Upper lobe of left lung (tissue), 6 donors: ENCODE measurements at regions not wholly inside any gene's neighbourhood (a gene's known extent, or its start where the extent isn't known, plus 50 kb on each side); places are given as distances from the start of the nearest gene placed in this dataset.

Source experiments
- ATAC-seq, 2 donors: fragments of 200-7000 bp; cut with Tn5 transposase; one replicate each; pipeline ENCODE4 v1.9.1; 2022; ENCODE audit warnings: mild to moderate bottlenecking in 2 of 2, moderate library complexity in 2 of 2; ENCODE audit not compliant: low FRiP score in 2 of 2
- DNase-seq, 2 donors: peaks; one replicate each; pipeline ENCODE4 v3.0.0-alpha.2; 2019 to 2020
- H3K27ac ChIP-seq, 4 donors: fragments of 200-600 bp; sonication (generic); one replicate each; pipeline ENCODE4 v1.5.1; 2016 to 2019
- H3K27me3 ChIP-seq, 4 donors: fragments of 200-600 bp; sonication (generic); one replicate each; pipeline ENCODE4 v1.5.1; 2017 to 2019
- H3K36me3 ChIP-seq, 4 donors: fragments of 200-600 bp; sonication (generic); one replicate each; pipeline ENCODE4 v1.5.1; 2016 to 2019
- H3K4me1 ChIP-seq, 4 donors: fragments of 200-600 bp; sonication (generic); one replicate each; pipeline ENCODE4 v1.5.1; 2018 to 2019
- H3K4me3 ChIP-seq, 4 donors: fragments of 200-600 bp; sonication (generic); one replicate each; pipeline ENCODE4 v1.5.1; 2017 to 2019; ENCODE audit warnings: mild to moderate bottlenecking in 2 of 4, moderate library complexity in 1 of 4
- H3K9me3 ChIP-seq, 4 donors: fragments of 200-600 bp; sonication (generic); one replicate each; pipeline ENCODE4 v1.5.1; 2018 to 2019
- EP300 ChIP-seq, 4 donors: sonication (generic); formaldehyde crosslinking; IDR thresholded peaks; one replicate each; pipeline ENCODE4 v1.5.1; 2017; ENCODE audit warnings: antibody characterized with exemption in 4 of 4, control low read depth in 2 of 4
- POLR2A ChIP-seq, 4 donors: fragments of 450-650 bp; IDR thresholded peaks; one replicate each; pipeline ENCODE4 v1.5.1; 2016 to 2017; ENCODE audit warnings: antibody characterized with exemption in 4 of 4, mild to moderate bottlenecking in 2 of 4
- POLR2AphosphoS5 ChIP-seq, 2 donors: sonication (generic); formaldehyde crosslinking; IDR thresholded peaks; one replicate each; pipeline ENCODE4 v1.5.1; 2017; ENCODE audit warnings: antibody characterized with exemption in 2 of 2
- WGBS, 2 donors: methylation state at CpG; one replicate each; pipeline ENCODE4 v1.1.5; 2017 to 2018; 5-methylcytosine and 5-hydroxymethylcytosine counted together
- TF ChIP-seq, protein P1 (sequence below), 6 experiments: fragments of 450-650 bp in 4 of 6; fragments of 200-600 bp in 2 of 6; sonication (generic) in 2 of 6; IDR thresholded peaks; one replicate each; pipeline ENCODE4 v1.5.1; 2016 to 2019; ENCODE audit warnings: antibody characterized with exemption in 6 of 6
- donor health status: DM: no; HTN: no; CAD: no; lungs with moderate emphysema.
- donor health status: DM: no; HTN: yes; CAD: no; lungs with severe emphysema.

DNA sequence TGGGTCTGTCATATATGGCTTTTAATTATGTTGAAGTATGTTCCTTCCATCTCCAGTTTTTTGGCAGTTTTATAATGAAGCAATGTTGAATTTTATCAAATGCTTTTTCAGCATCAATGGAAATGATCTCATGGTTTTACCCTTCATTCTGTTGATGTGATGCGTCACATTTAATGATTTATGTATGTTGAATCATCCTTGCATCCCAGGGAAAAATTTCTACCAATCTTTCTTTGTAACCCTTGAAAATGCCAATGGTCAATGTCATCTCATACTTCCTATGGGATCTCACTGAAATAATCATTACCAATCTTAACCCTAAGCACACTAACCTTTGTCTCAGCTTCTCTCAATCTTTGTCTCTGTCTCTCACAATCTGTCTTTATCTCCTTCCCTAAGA, 1004.0 kb downstream of the KCNT2 start:
- Histone ChIP-seq H3K27me3 (no peaks in the 10 kb centered on the region), H3K4me3 (no peak overlapping the region), H3K9me3 (no peaks in the 10 kb centered on the region), H3K27ac (no peak overlapping the region), H3K36me3 (no peaks in the 10 kb centered on the region), H3K4me1 (no peaks in the 10 kb centered on the region)
- ATAC-seq = no peak
- DNase-seq = no peak
- TF ChIP-seq POLR2A (IDR thresholded peaks at IDR 0.05) = no peak
- no peak for TF ChIP-seq EP300 (IDR thresholded peaks at IDR 0.05)
- no peak for TF ChIP-seq POLR2AphosphoS5 (IDR thresholded peaks at IDR 0.05)
- TF ChIP-seq, protein P1, sequence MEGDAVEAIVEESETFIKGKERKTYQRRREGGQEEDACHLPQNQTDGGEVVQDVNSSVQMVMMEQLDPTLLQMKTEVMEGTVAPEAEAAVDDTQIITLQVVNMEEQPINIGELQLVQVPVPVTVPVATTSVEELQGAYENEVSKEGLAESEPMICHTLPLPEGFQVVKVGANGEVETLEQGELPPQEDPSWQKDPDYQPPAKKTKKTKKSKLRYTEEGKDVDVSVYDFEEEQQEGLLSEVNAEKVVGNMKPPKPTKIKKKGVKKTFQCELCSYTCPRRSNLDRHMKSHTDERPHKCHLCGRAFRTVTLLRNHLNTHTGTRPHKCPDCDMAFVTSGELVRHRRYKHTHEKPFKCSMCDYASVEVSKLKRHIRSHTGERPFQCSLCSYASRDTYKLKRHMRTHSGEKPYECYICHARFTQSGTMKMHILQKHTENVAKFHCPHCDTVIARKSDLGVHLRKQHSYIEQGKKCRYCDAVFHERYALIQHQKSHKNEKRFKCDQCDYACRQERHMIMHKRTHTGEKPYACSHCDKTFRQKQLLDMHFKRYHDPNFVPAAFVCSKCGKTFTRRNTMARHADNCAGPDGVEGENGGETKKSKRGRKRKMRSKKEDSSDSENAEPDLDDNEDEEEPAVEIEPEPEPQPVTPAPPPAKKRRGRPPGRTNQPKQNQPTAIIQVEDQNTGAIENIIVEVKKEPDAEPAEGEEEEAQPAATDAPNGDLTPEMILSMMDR (IDR thresholded peaks at IDR 0.05) = no peak
- 82 to 89% methylated on average over 1 of the region's 1 CpG for WGBS, 2 donors

DNA sequence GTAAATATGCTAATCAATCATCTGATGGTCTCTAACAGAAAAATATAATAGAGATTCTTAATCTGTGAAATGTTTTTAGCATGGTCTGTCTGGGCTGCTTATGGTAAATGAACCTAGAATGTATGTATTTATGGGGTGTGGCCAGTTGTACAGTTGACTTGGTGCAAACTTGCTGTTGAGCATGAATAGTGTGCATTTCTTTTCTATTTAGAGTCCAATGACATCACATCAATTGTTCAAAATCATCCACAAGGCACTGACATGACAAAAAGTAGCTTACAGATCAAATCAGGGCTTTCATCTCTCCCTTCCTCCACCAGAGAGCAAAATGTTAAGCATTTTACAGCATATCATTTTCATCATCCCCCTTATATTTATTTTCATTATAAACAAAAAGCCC, 1010.3 kb downstream of the KCNT2 start:
- Histone ChIP-seq H3K4me3 (no peak overlapping the region), H3K27me3 (no peaks in the 10 kb centered on the region), H3K27ac (no peak overlapping the region), H3K4me1 (no peaks in the 10 kb centered on the region), H3K36me3 (no peaks in the 10 kb centered on the region), H3K9me3 (no peaks in the 10 kb centered on the region)
- no peak for ATAC-seq
- no peak for DNase-seq
- no peak for TF ChIP-seq POLR2A (IDR thresholded peaks at IDR 0.05)
- TF ChIP-seq POLR2AphosphoS5 (IDR thresholded peaks at IDR 0.05) = no peak
- no peak for TF ChIP-seq EP300 (IDR thresholded peaks at IDR 0.05)
- TF ChIP-seq, protein P1 (IDR thresholded peaks at IDR 0.05) = no peak

DNA sequence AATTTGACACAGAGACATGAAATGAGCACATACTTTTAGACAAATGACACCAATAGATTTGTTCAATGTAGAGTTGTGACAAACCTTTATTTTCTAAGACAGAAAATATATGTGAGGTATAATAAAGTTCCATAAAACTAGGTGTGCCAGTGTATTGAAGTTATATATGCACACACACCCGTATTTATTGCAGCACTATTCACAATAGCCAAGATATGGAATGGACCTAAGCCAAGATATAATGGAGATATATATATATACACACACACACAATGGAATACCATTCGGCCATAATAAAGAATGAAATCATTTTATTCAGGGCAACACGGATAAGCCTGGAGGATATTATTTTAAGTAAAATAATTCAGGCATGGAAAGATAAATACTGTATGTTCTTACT, 1013.5 kb downstream of the KCNT2 start:
- Histone ChIP-seq H3K27me3 (no peaks in the 10 kb centered on the region), H3K4me1 (no peaks in the 10 kb centered on the region), H3K27ac (no peak overlapping the region), H3K9me3 (no peaks in the 10 kb centered on the region), H3K36me3 (no peaks in the 10 kb centered on the region), H3K4me3 (no peak overlapping the region)
- DNase-seq (no peak), ATAC-seq (no peak)
- 78 to 80% methylated on average over 3 of the region's 3 CpGs for WGBS, 2 donors
- no peak for TF ChIP-seq EP300 (IDR thresholded peaks at IDR 0.05)
- no peak for TF ChIP-seq POLR2A (IDR thresholded peaks at IDR 0.05)
- no peak for TF ChIP-seq POLR2AphosphoS5 (IDR thresholded peaks at IDR 0.05)
- TF ChIP-seq, protein P1 (IDR thresholded peaks at IDR 0.05) = no peak

DNA sequence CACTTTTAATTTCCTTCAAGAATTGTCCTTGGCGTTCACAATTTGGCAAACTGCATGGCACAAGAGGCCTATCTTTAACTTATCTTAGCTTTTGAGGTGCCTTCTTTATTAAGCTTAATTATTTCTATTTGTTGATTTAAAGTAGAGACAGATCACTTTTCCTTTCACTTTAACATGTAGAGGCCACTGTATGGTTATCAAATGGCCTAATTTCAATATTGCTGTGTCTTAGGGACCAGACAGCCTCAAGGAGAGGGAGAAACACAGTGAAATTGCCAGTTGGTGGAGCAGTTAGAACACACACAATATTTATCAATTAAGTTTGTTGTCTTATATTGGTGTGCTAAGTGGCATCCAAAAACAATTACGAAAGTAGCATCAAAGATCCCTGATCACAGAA, 1013.9 kb downstream of the KCNT2 start:
- ATAC-seq = no peak

More for the DNA sequence above, 1013.9 kb downstream of the KCNT2 start:
- 76 to 85% methylated on average over 2 of the region's 2 CpGs for WGBS, 2 donors
- H3K27me3 ChIP-seq = no peaks in the 10 kb centered on the region
- no peaks in the 10 kb centered on the region for H3K9me3 ChIP-seq
- no peak overlapping the region for H3K4me3 ChIP-seq
- TF ChIP-seq, protein P1 (IDR thresholded peaks at IDR 0.05) = no peak
- no peak for TF ChIP-seq EP300 (IDR thresholded peaks at IDR 0.05)
- TF ChIP-seq POLR2A (IDR thresholded peaks at IDR 0.05) = no peak
- no peak for TF ChIP-seq POLR2AphosphoS5 (IDR thresholded peaks at IDR 0.05)
- DNase-seq = no peak
- no peak overlapping the region for H3K27ac ChIP-seq
- no peaks in the 10 kb centered on the region for H3K36me3 ChIP-seq
- no peaks in the 10 kb centered on the region for H3K4me1 ChIP-seq
